ENCODE measurements at regions not wholly inside any gene's neighbourhood (a gene's known extent, or its start where the extent isn't known, plus 50 kb on each side); places are given as distances from the start of the nearest gene placed in this dataset.

GRCh38 chr5:73238873-73239272, 65.9 kb downstream of the TMEM174 start:
- TF ChIP-seq YY1 (IDR thresholded peaks at IDR 0.05; ENCODE audit: low read depth) = no peak
- TF ChIP-seq CEBPB (IDR thresholded peaks at IDR 0.05) = no peak
- TF ChIP-seq REST (IDR thresholded peaks at IDR 0.05; ENCODE audit: low read depth) = no peak
- TF ChIP-seq EGR1 (IDR thresholded peaks at IDR 0.05) = no peak
- no peak for TF ChIP-seq EP300 (IDR thresholded peaks at IDR 0.05; ENCODE audit: borderline replicate concordance)
- no peak for TF ChIP-seq RAD21 (IDR thresholded peaks at IDR 0.05; ENCODE audit: low read depth)
- TF ChIP-seq CREB1 (IDR thresholded peaks at IDR 0.05; ENCODE audit: low read depth) = no peak
- no peak for TF ChIP-seq ZBTB7A (IDR thresholded peaks at IDR 0.05; ENCODE audit: low read depth)
- no peak for TF ChIP-seq TEAD4 (IDR thresholded peaks at IDR 0.05)
- TF ChIP-seq USF1 (IDR thresholded peaks at IDR 0.05) = no peak
- TF ChIP-seq, protein P1, sequence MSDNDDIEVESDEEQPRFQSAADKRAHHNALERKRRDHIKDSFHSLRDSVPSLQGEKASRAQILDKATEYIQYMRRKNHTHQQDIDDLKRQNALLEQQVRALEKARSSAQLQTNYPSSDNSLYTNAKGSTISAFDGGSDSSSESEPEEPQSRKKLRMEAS (IDR thresholded peaks at IDR 0.05) = no peak
- TF ChIP-seq TAF1 (IDR thresholded peaks at IDR 0.05; ENCODE audit: low read depth) = no peak
- TF ChIP-seq NFIC (IDR thresholded peaks at IDR 0.05) = no peak
- no peak for TF ChIP-seq FOXM1 (IDR thresholded peaks at IDR 0.05; ENCODE audit: borderline replicate concordance, low read depth)
- no peak for TF ChIP-seq TCF12 (IDR thresholded peaks at IDR 0.05; ENCODE audit: low read depth)

DNA sequence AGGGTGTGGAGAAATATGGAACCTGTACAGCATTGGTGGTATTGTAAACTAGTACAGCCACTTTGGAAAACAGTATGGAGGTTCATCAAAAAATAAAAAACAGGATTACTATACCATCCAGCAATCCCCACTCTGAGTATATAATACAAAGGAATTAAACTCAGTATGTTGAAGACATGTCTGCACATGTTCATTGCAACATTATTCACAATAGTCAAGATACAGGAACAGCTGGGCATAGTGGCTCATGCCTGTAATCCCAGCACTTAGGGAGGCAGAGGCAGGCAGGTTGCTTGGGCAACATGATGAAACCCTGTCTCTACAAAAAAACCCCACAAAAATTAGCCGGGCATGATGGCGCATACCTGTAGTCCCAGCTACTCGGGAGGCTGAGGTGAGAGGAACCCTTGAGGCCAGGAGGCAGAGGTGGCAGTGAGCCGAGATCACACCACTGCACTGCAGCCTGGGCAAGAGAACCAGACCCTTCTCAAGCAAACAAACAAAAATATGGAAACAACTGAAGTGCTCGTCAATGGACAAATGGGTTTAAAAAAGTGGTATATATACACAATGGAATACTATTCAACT, 63.6 kb downstream of the TMEM174 start:
- no peak for TF ChIP-seq EP300 (IDR thresholded peaks at IDR 0.05; ENCODE audit: borderline replicate concordance)
- no peak for TF ChIP-seq TAF1 (IDR thresholded peaks at IDR 0.05; ENCODE audit: low read depth)
- TF ChIP-seq EGR1 (IDR thresholded peaks at IDR 0.05) = no peak
- no peak for TF ChIP-seq NFIC (IDR thresholded peaks at IDR 0.05)
- no peak for TF ChIP-seq FOXM1 (IDR thresholded peaks at IDR 0.05; ENCODE audit: borderline replicate concordance, low read depth)
- no peak for TF ChIP-seq YY1 (IDR thresholded peaks at IDR 0.05; ENCODE audit: low read depth)
- TF ChIP-seq, protein P1 (IDR thresholded peaks at IDR 0.05) = no peak
- no peak for TF ChIP-seq CREB1 (IDR thresholded peaks at IDR 0.05; ENCODE audit: low read depth)
- TF ChIP-seq TEAD4 (IDR thresholded peaks at IDR 0.05) = no peak
- TF ChIP-seq RAD21 (IDR thresholded peaks at IDR 0.05; ENCODE audit: low read depth) = no peak
- TF ChIP-seq CEBPB (IDR thresholded peaks at IDR 0.05) = no peak
- TF ChIP-seq USF1 (IDR thresholded peaks at IDR 0.05) = no peak
- TF ChIP-seq REST (IDR thresholded peaks at IDR 0.05; ENCODE audit: low read depth) = no peak
- no peak for TF ChIP-seq TCF12 (IDR thresholded peaks at IDR 0.05; ENCODE audit: low read depth)
- no peak for TF ChIP-seq ZBTB7A (IDR thresholded peaks at IDR 0.05; ENCODE audit: low read depth)

DNA sequence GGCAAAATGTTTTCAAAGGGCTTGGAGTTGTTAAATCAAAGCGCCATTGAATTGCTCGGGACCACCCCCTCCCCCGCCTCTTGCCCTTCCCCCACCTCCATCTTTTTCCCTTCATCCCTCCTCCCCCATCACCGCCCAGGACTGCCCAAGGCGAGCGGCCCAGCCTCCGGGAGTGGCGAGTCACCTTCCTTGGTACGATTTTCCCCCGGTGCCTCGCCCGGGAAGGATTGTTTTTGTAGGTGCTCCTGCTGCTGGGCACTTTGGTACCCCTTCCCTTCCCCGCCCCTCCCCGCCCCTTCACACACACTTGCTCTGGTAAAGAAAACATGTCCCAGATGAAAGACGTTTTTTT, 61.2 kb downstream of the TMEM174 start:
- TF ChIP-seq EGR1 (IDR thresholded peaks at IDR 0.05) (no peak), TCF12 (IDR thresholded peaks at IDR 0.05; ENCODE audit: low read depth) (no peak), FOXM1 (IDR thresholded peaks at IDR 0.05; ENCODE audit: borderline replicate concordance, low read depth) (no peak)

DNA sequence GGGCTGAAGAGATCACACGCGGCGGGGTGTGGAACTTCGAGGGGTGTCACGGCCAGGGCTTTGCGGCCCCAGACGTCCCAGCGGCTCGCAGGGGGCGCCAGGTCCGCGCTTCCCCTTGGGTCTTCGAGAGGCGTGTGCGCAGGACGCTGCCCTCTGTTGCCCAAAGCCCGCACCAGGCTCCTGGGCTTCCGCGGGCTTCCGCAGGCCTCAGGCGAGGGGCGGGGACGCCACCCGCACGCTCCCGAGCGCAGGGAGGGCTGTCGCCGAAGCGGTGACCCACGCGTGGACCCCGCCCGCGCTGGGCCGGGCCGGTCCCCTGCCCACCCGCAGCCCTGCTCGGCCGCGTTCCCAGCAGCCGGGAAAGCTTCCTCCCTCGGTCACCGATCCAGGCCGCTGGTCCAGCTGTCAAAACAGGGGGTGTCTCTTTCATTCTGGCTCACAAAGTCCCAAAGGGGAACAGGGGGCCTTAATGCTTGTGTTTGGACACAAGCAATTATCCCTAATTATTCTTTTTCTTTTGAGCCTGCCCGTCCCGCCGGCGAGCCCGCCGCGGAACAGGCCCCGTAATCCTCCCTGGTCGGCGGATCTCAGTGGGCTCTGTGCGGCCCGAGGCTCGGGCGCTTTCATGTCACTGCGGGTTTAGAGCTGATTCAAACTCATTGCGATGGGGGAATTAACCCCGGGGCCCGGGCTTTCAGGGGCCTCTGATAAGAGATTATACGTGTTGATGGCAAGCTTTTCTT, 60.6 kb downstream of the TMEM174 start:
- no peak for TF ChIP-seq YY1 (IDR thresholded peaks at IDR 0.05; ENCODE audit: low read depth)
- no peak for TF ChIP-seq EP300 (IDR thresholded peaks at IDR 0.05; ENCODE audit: borderline replicate concordance)
- TF ChIP-seq TCF12 (IDR thresholded peaks at IDR 0.05; ENCODE audit: low read depth) = no peak
- TF ChIP-seq ZBTB7A (IDR thresholded peaks at IDR 0.05; ENCODE audit: low read depth) = no peak
- TF ChIP-seq, protein P1 (IDR thresholded peaks at IDR 0.05) = no peak
- no peak for TF ChIP-seq REST (IDR thresholded peaks at IDR 0.05; ENCODE audit: low read depth)
- TF ChIP-seq NFIC (IDR thresholded peaks at IDR 0.05) = no peak
- no peak for TF ChIP-seq CEBPB (IDR thresholded peaks at IDR 0.05)
- no peak for TF ChIP-seq EGR1 (IDR thresholded peaks at IDR 0.05)

Data from Ishikawa (cell line).